SU-DHL-6 (cell line): ENCODE measurements at regions not wholly inside any gene's neighbourhood (a gene's known extent, or its start where the extent isn't known, plus 50 kb on each side); places are given as distances from the start of the nearest gene placed in this dataset.

Experiments used
- CTCF ChIP-seq: fragments of 200-600 bp; sonication (generic); IDR thresholded peaks from one replicate; pipeline ENCODE4 v1.5.1; 2017; ENCODE audit warnings: antibody characterized with exemption, mild to moderate bottlenecking, low read length, moderate library complexity; ENCODE audit not compliant: insufficient read depth, poor library complexity, severe bottlenecking
- EZH2phosphoT487 ChIP-seq: fragments of 200-600 bp; sonication (generic), shearing (Covaris generic); conservative IDR thresholded peaks from 2 replicates; pipeline ENCODE4 v1.6.1; 2018; ENCODE audit warnings: mild to moderate bottlenecking, antibody characterized with exemption, low read length, moderate library complexity, mixed read lengths

DNA sequence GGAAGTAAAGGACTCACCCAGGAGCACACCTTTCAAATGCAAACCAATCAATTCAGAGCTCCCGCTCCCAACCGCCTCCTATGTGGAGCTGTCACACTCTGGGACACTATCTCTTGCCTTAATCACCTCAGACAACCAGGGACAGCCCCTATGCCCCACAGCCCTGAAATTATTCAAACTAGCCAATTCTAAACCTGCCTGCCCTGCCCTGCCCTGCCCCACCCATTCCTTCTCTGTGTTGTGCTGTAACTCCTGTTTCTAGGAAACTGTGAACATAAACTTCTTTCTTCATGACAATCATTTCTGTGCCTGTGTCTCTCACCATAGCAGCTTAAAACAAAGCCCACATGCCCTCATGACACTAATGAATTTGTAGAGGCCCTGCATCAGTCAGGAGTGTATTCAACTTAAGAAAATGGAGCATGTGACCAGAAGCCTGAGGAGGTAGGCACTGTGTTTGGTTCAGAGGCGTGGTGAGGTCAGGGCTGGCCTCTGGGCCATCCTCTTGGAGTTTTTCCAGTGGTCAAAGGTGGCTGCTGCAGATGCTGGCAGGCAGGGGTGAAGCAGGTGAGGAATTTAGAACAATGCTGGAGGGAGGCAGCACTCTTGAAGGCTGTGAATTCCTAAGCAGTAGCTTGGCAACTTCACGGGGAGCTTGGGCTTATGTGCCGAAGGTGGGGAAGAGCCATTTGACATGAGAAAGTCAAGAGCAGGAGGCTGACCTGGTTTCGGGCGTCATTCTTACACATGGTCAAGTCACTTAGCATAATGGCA is 74.5 kb downstream of the RHOU start:
- no peak for TF ChIP-seq CTCF
- TF ChIP-seq EZH2phosphoT487: no peak
